GM12864 (cell line): ENCODE measurements at regions not wholly inside any gene's neighbourhood (a gene's known extent, or its start where the extent isn't known, plus 50 kb on each side); places are given as distances from the start of the nearest gene placed in this dataset.

ENCODE experiments used
- DNase-seq: peaks from one replicate; pipeline ENCODE4 v3.0.0-alpha.2; 2011; ENCODE audit warnings: low read depth
- H3K4me3 ChIP-seq: 2 replicates; pipeline ENCODE4 v1.5.1; 2011; ENCODE audit warnings: mild to moderate bottlenecking, low read depth, low read length, control low read depth
- TF ChIP-seq, protein P1 (sequence below): IDR thresholded peaks from 2 replicates; pipeline ENCODE4 v1.5.1; 2011; ENCODE audit warnings: low read depth, mild to moderate bottlenecking, moderate library complexity, low read length, control low read depth, inconsistent platforms; ENCODE audit errors: missing control alignments

DNA sequence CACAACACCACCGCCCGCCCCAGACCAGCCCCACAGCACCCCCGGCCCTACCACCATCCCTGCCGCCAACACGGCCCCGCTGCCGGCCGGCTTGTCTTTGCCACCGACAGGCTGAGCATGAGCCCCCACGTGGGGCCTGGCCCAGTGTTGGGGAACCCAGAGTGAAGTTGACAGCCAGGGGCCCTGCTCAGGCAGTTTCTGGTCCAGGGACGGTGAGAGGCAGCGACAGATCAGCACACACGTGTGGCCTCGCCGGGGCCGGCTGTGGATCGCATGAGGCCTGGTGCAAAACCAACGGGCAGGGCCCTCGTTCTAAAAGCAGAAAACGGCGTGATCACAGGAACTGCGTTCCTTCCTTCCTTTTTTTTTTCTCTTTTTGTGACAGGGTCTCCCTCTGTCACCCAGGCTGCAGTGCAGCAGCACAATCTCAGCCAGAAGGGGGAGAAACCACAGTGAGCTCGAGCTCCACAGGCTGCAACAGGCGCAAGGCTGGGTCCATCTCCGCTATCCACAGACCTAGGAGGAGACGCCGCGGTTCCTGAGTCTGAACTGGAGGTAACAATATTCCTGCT is 50.5 kb upstream of the FBRSL1 start:
- H3K4me3 ChIP-seq = no peak overlapping the region
- no peak for DNase-seq
- TF ChIP-seq, protein P1, sequence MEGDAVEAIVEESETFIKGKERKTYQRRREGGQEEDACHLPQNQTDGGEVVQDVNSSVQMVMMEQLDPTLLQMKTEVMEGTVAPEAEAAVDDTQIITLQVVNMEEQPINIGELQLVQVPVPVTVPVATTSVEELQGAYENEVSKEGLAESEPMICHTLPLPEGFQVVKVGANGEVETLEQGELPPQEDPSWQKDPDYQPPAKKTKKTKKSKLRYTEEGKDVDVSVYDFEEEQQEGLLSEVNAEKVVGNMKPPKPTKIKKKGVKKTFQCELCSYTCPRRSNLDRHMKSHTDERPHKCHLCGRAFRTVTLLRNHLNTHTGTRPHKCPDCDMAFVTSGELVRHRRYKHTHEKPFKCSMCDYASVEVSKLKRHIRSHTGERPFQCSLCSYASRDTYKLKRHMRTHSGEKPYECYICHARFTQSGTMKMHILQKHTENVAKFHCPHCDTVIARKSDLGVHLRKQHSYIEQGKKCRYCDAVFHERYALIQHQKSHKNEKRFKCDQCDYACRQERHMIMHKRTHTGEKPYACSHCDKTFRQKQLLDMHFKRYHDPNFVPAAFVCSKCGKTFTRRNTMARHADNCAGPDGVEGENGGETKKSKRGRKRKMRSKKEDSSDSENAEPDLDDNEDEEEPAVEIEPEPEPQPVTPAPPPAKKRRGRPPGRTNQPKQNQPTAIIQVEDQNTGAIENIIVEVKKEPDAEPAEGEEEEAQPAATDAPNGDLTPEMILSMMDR = no peak

DNA sequence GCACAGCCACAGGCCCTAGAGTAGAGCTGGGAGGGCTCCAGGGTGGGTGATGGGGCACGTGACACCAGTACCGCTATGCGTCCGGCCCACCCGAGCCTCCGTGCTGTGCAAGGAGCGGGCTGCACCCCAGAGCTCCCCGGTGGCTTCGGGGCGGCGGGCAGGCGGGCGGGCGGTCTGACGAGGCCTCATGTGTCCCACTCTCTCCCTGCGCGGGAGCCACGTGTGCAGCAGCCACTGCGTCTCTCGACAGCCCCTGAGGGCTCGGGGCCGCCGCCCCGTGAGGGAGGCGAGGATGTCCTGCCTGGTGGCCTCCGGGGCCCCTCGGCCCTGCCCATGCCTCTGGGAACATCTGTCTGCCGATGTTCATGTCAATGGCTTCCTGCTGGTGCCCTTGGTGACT is 51.2 kb upstream of the FBRSL1 start:
- TF ChIP-seq, protein P1 = no peak

DNA sequence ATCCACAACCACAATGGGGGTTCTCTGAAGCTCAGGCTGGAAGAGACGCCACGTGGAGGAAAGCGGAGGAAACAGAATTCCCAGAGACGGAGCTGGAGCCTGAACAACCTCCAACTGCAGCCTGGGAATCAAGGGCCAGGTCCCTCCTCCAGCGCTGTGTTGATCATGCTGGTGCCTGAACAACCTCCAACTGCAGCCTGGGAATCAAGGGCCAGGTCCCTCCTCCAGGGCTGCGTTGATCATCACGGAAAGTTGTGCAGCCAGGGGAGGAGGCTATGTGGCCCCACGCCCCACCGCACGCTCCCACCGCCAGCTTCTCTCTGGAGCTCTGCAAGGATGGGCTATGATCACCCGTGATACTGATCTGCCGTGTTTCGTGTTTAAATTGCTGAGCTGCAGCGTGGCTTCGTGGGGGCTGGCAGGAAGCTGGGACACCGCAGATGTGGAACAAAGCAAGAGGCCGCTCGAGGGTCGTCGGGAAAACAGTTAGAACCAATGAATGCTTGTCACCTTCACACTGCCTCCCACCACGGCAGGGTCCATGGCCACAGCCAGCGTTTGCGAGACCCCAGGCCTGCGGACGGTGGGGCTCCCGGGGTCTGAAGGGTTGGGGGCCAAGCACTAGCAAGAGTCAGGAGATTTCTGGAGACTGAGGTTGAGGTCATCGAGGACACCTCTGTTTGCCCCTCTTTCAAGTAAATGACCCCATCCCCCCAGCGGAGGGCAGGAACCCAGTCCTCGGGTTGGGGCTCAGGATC is 51.8 kb upstream of the FBRSL1 start:
- DNase-seq = no peak
- no peak overlapping the region for H3K4me3 ChIP-seq
- TF ChIP-seq, protein P1 = no peak

More for the DNA sequence above, 51.2 kb upstream of the FBRSL1 start:
- H3K4me3 ChIP-seq = no peak overlapping the region
- DNase-seq = no peak

DNA sequence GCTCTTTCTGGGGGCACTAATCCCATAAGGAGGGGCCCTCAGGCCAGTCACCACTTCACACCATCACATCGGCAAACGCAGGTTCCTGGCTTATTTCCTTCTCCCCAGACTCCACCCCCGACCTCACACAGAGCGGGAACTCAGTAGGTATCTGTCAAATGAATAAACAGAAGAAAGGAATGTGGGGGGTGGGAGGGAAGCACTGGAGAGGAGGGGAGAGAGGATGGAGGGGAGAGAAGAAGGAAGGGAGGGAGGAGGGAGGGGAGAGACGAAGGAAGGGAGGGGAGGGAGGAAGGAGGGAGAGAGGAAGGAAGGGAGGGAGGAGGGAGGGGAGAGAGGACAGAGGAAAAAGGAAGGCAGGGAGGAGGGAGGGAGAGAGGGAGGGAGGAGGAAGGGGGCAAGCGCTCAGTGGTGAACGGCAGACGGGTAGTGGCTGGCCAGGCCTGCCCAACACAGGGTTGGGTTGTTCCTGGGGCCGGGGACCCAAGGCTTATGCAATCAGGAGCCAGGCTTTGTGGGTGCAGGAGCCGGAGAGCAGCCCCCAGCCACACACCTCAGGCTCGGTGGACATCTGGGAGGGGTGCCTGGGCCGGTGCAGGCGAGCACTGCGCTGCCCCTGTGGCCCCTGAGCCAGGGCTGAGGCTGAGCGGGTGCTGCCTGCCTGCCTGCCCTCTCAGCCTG is 52.6 kb upstream of the FBRSL1 start:
- DNase-seq = no peak

DNA sequence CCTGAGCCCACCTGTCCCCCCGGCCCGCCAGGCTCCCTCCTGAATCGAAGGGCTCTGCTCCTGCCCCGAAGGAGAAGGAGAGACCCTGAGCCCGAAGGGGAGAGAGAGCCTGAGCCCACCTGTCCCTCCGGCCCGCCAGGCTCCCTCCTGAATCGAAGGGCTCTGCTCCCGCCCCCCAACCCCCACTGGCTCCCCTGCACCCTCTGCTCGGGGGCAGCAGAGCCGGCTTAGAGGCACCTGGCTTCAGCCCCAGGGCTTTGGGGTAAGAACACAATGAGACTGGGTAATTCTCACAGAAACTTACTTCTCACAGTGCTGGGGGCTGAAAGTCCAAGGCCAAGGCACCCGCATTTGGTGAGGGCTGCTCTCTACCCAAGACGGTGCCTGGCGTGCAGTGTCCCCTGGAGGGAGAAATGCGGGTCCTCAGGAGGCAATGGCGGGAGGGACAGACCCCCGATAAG is 53.1 kb upstream of the FBRSL1 start:
- no peak for DNase-seq
- TF ChIP-seq, protein P1 = no peak
- no peak overlapping the region for H3K4me3 ChIP-seq

More for the DNA sequence above, 52.6 kb upstream of the FBRSL1 start:
- TF ChIP-seq, protein P1 = no peak
- no peak overlapping the region for H3K4me3 ChIP-seq

DNA sequence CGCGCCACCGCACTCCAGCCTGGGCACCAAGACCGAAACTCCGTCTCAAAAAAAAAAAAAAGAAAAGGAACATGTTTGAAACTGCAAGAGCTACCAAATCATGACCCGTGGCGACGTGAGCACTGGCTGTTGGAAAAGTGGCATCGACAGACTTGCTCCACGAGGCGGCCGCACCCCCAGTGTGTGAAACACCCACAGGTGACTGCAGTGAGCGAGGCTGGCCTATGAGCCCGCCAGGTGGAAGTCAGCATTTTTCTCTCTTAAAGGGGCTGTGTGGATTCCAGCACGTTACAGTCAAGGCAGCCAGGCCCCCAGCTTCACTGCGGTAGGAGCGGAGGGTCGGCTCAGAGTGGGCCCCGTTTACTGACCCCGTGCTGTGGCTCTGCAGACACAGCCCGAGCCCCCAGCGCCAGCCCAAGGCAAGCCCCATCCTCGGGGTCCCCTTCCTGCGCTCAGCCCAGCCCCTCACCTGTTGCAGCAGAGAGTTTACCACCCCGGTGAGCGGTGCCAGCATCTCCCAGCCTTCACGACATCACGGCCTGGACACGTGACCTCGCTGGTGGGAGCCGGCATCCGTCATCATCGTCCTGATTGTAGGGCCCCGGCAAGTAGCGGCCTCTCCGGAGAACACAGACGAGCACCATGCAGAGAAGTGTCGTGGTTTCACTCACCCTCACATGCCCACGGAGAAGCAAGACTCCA is 54.3 kb upstream of the FBRSL1 start:
- TF ChIP-seq, protein P1 = no peak
- DNase-seq = no peak
- H3K4me3 ChIP-seq = no peak overlapping the region
